ENCODE measurements at regions not wholly inside any gene's neighbourhood (a gene's known extent, or its start where the extent isn't known, plus 50 kb on each side); places are given as distances from the start of the nearest gene placed in this dataset.

GRCh38 chr2:173656086-173656485, 301.4 kb downstream of the CDCA7 start:
- Histone ChIP-seq H3K4me3 (ENCODE audit: low read length in 2 of 2) (no peak overlapping the region), H3K4me1 (ENCODE audit: control insufficient read depth, insufficient read depth, low read length) (peaks cover 3% of the 10 kb centered on the region)

GRCh38 chr2:173657996-173658717, 303.5 kb downstream of the CDCA7 start:
- Histone ChIP-seq H3K4me3 (ENCODE audit: low read length in 2 of 2) (no peak overlapping the region), H3K4me1 (ENCODE audit: control insufficient read depth, insufficient read depth, low read length) (no peaks in the 10 kb centered on the region), H3K27me3 (ENCODE audit: control insufficient read depth in 1 of 2, insufficient read depth in 2 of 2, low read length in 2 of 2) (no peaks in the 10 kb centered on the region), H3K36me3 (ENCODE audit: control insufficient read depth in 2 of 2, insufficient read depth in 2 of 2, low read length in 2 of 2) (no peaks in the 10 kb centered on the region), H3K9ac (ENCODE audit: low read length in 2 of 2) (no peak overlapping the region), H3K9me3 (ENCODE audit: control insufficient read depth in 2 of 2, low read length in 2 of 2) (no peaks in the 10 kb centered on the region), H3K27ac (ENCODE audit: low read length) (no peak overlapping the region)

More at GRCh38 chr2:173656086-173656485, 301.4 kb downstream of the CDCA7 start:
- Histone ChIP-seq H3K9me3 (ENCODE audit: control insufficient read depth in 2 of 2, low read length in 2 of 2) (peaks cover 2 to 3% of the 10 kb centered on the region in 2 donors), H3K27me3 (ENCODE audit: control insufficient read depth in 1 of 2, insufficient read depth in 2 of 2, low read length in 2 of 2) (no peaks in the 10 kb centered on the region), H3K36me3 (ENCODE audit: control insufficient read depth in 2 of 2, insufficient read depth in 2 of 2, low read length in 2 of 2) (no peaks in the 10 kb centered on the region), H3K9ac (ENCODE audit: low read length in 2 of 2) (no peak overlapping the region), H3K27ac (ENCODE audit: low read length) (no peak overlapping the region)

GRCh38 chr2:173658946-173659371, 304.3 kb downstream of the CDCA7 start:
- H3K4me1 ChIP-seq (ENCODE audit: control insufficient read depth, insufficient read depth, low read length) = no peaks in the 10 kb centered on the region
- H3K27ac ChIP-seq (ENCODE audit: low read length) = no peak overlapping the region
- no peak overlapping the region for H3K4me3 ChIP-seq (ENCODE audit: low read length in 2 of 2)
- no peaks in the 10 kb centered on the region for H3K9me3 ChIP-seq (ENCODE audit: control insufficient read depth in 2 of 2, low read length in 2 of 2)
- H3K27me3 ChIP-seq (ENCODE audit: control insufficient read depth in 1 of 2, insufficient read depth in 2 of 2, low read length in 2 of 2) = no peaks in the 10 kb centered on the region
- H3K9ac ChIP-seq (ENCODE audit: low read length in 2 of 2) = no peak overlapping the region
- H3K36me3 ChIP-seq (ENCODE audit: control insufficient read depth in 2 of 2, insufficient read depth in 2 of 2, low read length in 2 of 2) = no peaks in the 10 kb centered on the region

GRCh38 chr2:173659509-173659908, 304.8 kb downstream of the CDCA7 start:
- Histone ChIP-seq H3K9ac (ENCODE audit: low read length in 2 of 2) (no peak overlapping the region), H3K9me3 (ENCODE audit: control insufficient read depth in 2 of 2, low read length in 2 of 2) (no peaks in the 10 kb centered on the region), H3K27ac (ENCODE audit: low read length) (no peak overlapping the region), H3K4me1 (ENCODE audit: control insufficient read depth, insufficient read depth, low read length) (no peaks in the 10 kb centered on the region), H3K27me3 (ENCODE audit: control insufficient read depth in 1 of 2, insufficient read depth in 2 of 2, low read length in 2 of 2) (no peaks in the 10 kb centered on the region), H3K4me3 (ENCODE audit: low read length in 2 of 2) (no peak overlapping the region), H3K36me3 (ENCODE audit: control insufficient read depth in 2 of 2, insufficient read depth in 2 of 2, low read length in 2 of 2) (no peaks in the 10 kb centered on the region)

- Histone ChIP-seq H3K4me3 (ENCODE audit: low read length in 2 of 2) (no peak overlapping the region), H3K9ac (ENCODE audit: low read length in 2 of 2) (no peak overlapping the region), H3K27ac (ENCODE audit: low read length) (no peak overlapping the region), H3K4me1 (ENCODE audit: control insufficient read depth, insufficient read depth, low read length) (no peaks in the 10 kb centered on the region), H3K36me3 (ENCODE audit: control insufficient read depth in 2 of 2, insufficient read depth in 2 of 2, low read length in 2 of 2) (no peaks in the 10 kb centered on the region), H3K9me3 (ENCODE audit: control insufficient read depth in 2 of 2, low read length in 2 of 2) (no peaks in the 10 kb centered on the region), H3K27me3 (ENCODE audit: control insufficient read depth in 1 of 2, insufficient read depth in 2 of 2, low read length in 2 of 2) (peaks cover 0 to 2% of the 10 kb centered on the region in 2 donors)
Measured at GRCh38 chr2:173661586-173661985, 303.6 kb downstream of the SP3 start.

- Histone ChIP-seq H3K27me3 (ENCODE audit: control insufficient read depth in 1 of 2, insufficient read depth in 2 of 2, low read length in 2 of 2) (peaks cover 0 to 2% of the 10 kb centered on the region in 2 donors), H3K9me3 (ENCODE audit: control insufficient read depth in 2 of 2, low read length in 2 of 2) (no peaks in the 10 kb centered on the region), H3K36me3 (ENCODE audit: control insufficient read depth in 2 of 2, insufficient read depth in 2 of 2, low read length in 2 of 2) (no peaks in the 10 kb centered on the region), H3K27ac (ENCODE audit: low read length) (no peak overlapping the region), H3K4me1 (ENCODE audit: control insufficient read depth, insufficient read depth, low read length) (no peaks in the 10 kb centered on the region), H3K9ac (ENCODE audit: low read length in 2 of 2) (no peak overlapping the region), H3K4me3 (ENCODE audit: low read length in 2 of 2) (no peak overlapping the region)
Measured at GRCh38 chr2:173663353-173663752, 301.8 kb downstream of the SP3 start.

- H3K4me3 ChIP-seq (ENCODE audit: low read length in 2 of 2) = no peak overlapping the region
- no peaks in the 10 kb centered on the region for H3K4me1 ChIP-seq (ENCODE audit: control insufficient read depth, insufficient read depth, low read length)
- H3K9me3 ChIP-seq (ENCODE audit: control insufficient read depth in 2 of 2, low read length in 2 of 2) = no peaks in the 10 kb centered on the region
- peaks cover 0 to 2% of the 10 kb centered on the region in 2 donors for H3K27me3 ChIP-seq (ENCODE audit: control insufficient read depth in 1 of 2, insufficient read depth in 2 of 2, low read length in 2 of 2)
- H3K9ac ChIP-seq (ENCODE audit: low read length in 2 of 2) = no peak overlapping the region
- H3K36me3 ChIP-seq (ENCODE audit: control insufficient read depth in 2 of 2, insufficient read depth in 2 of 2, low read length in 2 of 2) = no peaks in the 10 kb centered on the region
- H3K27ac ChIP-seq (ENCODE audit: low read length) = no peak overlapping the region
Measured at GRCh38 chr2:173663835-173664512, 301.2 kb downstream of the SP3 start.

GRCh38 chr2:173664513-173664910, 300.7 kb downstream of the SP3 start:
- Histone ChIP-seq H3K4me3 (ENCODE audit: low read length in 2 of 2) (no peak overlapping the region), H3K4me1 (ENCODE audit: control insufficient read depth, insufficient read depth, low read length) (no peaks in the 10 kb centered on the region), H3K27me3 (ENCODE audit: control insufficient read depth in 1 of 2, insufficient read depth in 2 of 2, low read length in 2 of 2) (peaks cover 0 to 2% of the 10 kb centered on the region in 2 donors), H3K9me3 (ENCODE audit: control insufficient read depth in 2 of 2, low read length in 2 of 2) (no peaks in the 10 kb centered on the region), H3K27ac (ENCODE audit: low read length) (no peak overlapping the region), H3K36me3 (ENCODE audit: control insufficient read depth in 2 of 2, insufficient read depth in 2 of 2, low read length in 2 of 2) (no peaks in the 10 kb centered on the region), H3K9ac (ENCODE audit: low read length in 2 of 2) (no peak overlapping the region)

GRCh38 chr2:173666171-173666888, 298.8 kb downstream of the SP3 start:
- Histone ChIP-seq H3K27ac (ENCODE audit: low read length) (no peak overlapping the region), H3K4me1 (ENCODE audit: control insufficient read depth, insufficient read depth, low read length) (no peaks in the 10 kb centered on the region), H3K27me3 (ENCODE audit: control insufficient read depth in 1 of 2, insufficient read depth in 2 of 2, low read length in 2 of 2) (peaks cover 0 to 2% of the 10 kb centered on the region in 2 donors), H3K9ac (ENCODE audit: low read length in 2 of 2) (no peak overlapping the region), H3K4me3 (ENCODE audit: low read length in 2 of 2) (no peak overlapping the region), H3K9me3 (ENCODE audit: control insufficient read depth in 2 of 2, low read length in 2 of 2) (no peaks in the 10 kb centered on the region), H3K36me3 (ENCODE audit: control insufficient read depth in 2 of 2, insufficient read depth in 2 of 2, low read length in 2 of 2) (no peaks in the 10 kb centered on the region)

GRCh38 chr2:173667014-173667413, 298.2 kb downstream of the SP3 start:
- no peak overlapping the region for H3K9ac ChIP-seq (ENCODE audit: low read length in 2 of 2)
- no peak overlapping the region for H3K4me3 ChIP-seq (ENCODE audit: low read length in 2 of 2)
- no peaks in the 10 kb centered on the region for H3K36me3 ChIP-seq (ENCODE audit: control insufficient read depth in 2 of 2, insufficient read depth in 2 of 2, low read length in 2 of 2)
- H3K9me3 ChIP-seq (ENCODE audit: control insufficient read depth in 2 of 2, low read length in 2 of 2) = no peaks in the 10 kb centered on the region
- peaks cover 0 to 2% of the 10 kb centered on the region in 2 donors for H3K27me3 ChIP-seq (ENCODE audit: control insufficient read depth in 1 of 2, insufficient read depth in 2 of 2, low read length in 2 of 2)
- H3K27ac ChIP-seq (ENCODE audit: low read length) = no peak overlapping the region
- H3K4me1 ChIP-seq (ENCODE audit: control insufficient read depth, insufficient read depth, low read length) = no peaks in the 10 kb centered on the region
